H1 (cell line): ENCODE measurements at regions not wholly inside any gene's neighbourhood (a gene's known extent, or its start where the extent isn't known, plus 50 kb on each side); places are given as distances from the start of the nearest gene placed in this dataset.

Experiments
- CTCF ChIA-PET: fragments of 300-600 bp; sonication (Branson Sonifier 250); formaldehyde crosslinking; loops from one replicate; lab custom pipeline; 2021; ENCODE audit not compliant: partially characterized antibody; lab: Charles Lee
- POLR2A ChIA-PET: fragments of 300-600 bp; sonication (Branson Sonifier 250); formaldehyde crosslinking; loops from one replicate; lab custom pipeline; 2021; ENCODE audit warnings: inconsistent platforms; ENCODE audit not compliant: partially characterized antibody; lab: Charles Lee
- DNase-seq, 2 experiments: peaks; one replicate each; pipeline versions ENCODE4 v3.0.0 to v3.0.0-alpha.2; 2010 to 2022; ENCODE audit warnings: low spot score in 2 of 2, low read depth in 1 of 2, mixed read lengths in 1 of 2
- FAIRE-seq: peaks from 2 replicates; lab custom pipeline; 2011; peaks lifted over from hg19 to GRCh38; lab: Jason Lieb, UNC
- H2AFZ ChIP-seq: 2 replicates; pipeline ENCODE4 v1.8.1; 2012; ENCODE audit warnings: low read length, inconsistent platforms
- H2AK5ac ChIP-seq: 2 replicates; pipeline ENCODE4 v1.6.1; 2013; ENCODE audit warnings: low read depth, low read length
- H2BK120ac ChIP-seq: replicated peaks from 2 replicates; pipeline ENCODE3; 2013; ENCODE audit warnings: low read depth, low read length, inconsistent platforms
- H2BK12ac ChIP-seq: 2 replicates; pipeline ENCODE4 v1.6.1; 2013; ENCODE audit warnings: low read depth, low read length
- H2BK15ac ChIP-seq: 2 replicates; pipeline ENCODE4 v1.6.1; 2013; ENCODE audit warnings: low read length
- H2BK20ac ChIP-seq: 2 replicates; pipeline ENCODE4 v1.6.1; 2013; ENCODE audit warnings: low read length
- H2BK5ac ChIP-seq: 2 replicates; pipeline ENCODE4 v1.6.1; 2013; ENCODE audit warnings: low read depth, low read length
- H3K14ac ChIP-seq: 2 replicates; pipeline ENCODE4 v1.6.1; 2013; ENCODE audit warnings: inconsistent platforms; ENCODE audit not compliant: insufficient read length
- H3K18ac ChIP-seq: 2 replicates; pipeline ENCODE4 v1.6.1; 2013; ENCODE audit warnings: low read length; ENCODE audit errors: extremely low read depth
- H3K23ac ChIP-seq: 2 replicates; pipeline ENCODE4 v1.6.1; 2013; ENCODE audit warnings: inconsistent platforms; ENCODE audit not compliant: insufficient read length
- H3K23me2 ChIP-seq: 2 replicates; pipeline ENCODE4 v1.6.1; 2013; ENCODE audit warnings: low read depth, low read length
- H3K27ac ChIP-seq: 2 replicates; pipeline ENCODE4 v1.6.1; 2011; ENCODE audit warnings: low read depth, low read length, inconsistent platforms
- H3K27me3 ChIP-seq, 4 experiments: replicated peaks in 1 of 4; 1 replicate in 1 of 4; 2 replicates in 3 of 4; pipeline versions ENCODE4 v1.6.1 to v1.8.1; 2011 to 2013; ENCODE audit warnings: low read length in 3 of 4, mild to moderate bottlenecking in 3 of 4, inconsistent platforms in 2 of 4, mixed read lengths in 2 of 4, moderate library complexity in 1 of 4; ENCODE audit not compliant: control insufficient read depth in 3 of 4, insufficient read depth in 3 of 4; ENCODE audit errors: extremely low read depth in 1 of 4
- H3K36me3 ChIP-seq, 4 experiments: 2 replicates each; pipeline versions ENCODE4 v1.6.1 to v1.8.1; 2011 to 2013; ENCODE audit warnings: mild to moderate bottlenecking in 4 of 4, low read length in 3 of 4, moderate library complexity in 2 of 4, control low read depth in 1 of 4, inconsistent platforms in 1 of 4; ENCODE audit not compliant: insufficient read depth in 4 of 4, control insufficient read depth in 2 of 4
- H3K4ac ChIP-seq: replicated peaks from 2 replicates; pipeline ENCODE3; 2013; ENCODE audit warnings: low read length, low read depth, mixed read lengths, inconsistent platforms; ENCODE audit not compliant: insufficient read length
- H3K4me1 ChIP-seq, 4 experiments: replicated peaks in 1 of 4; 1 replicate in 1 of 4; 2 replicates in 3 of 4; pipeline versions ENCODE4 v1.6.1 to v1.8.1; 2011 to 2013; ENCODE audit warnings: low read length in 3 of 4, inconsistent platforms in 2 of 4, mixed read lengths in 1 of 4; ENCODE audit not compliant: insufficient read depth in 4 of 4, control insufficient read depth in 3 of 4
- H3K4me2 ChIP-seq, 2 experiments: 2 replicates each; pipeline versions ENCODE4 v1.6.1 to v1.8.1; 2011 to 2013; ENCODE audit warnings: low read depth in 2 of 2, low read length in 2 of 2, control low read depth in 1 of 2, inconsistent platforms in 1 of 2, mild to moderate bottlenecking in 1 of 2; ENCODE audit not compliant: insufficient read depth in 1 of 2
- H3K4me3 ChIP-seq, 4 experiments: fragments of 200-600, 300-600 bp in 1 of 4; sonication (generic), shearing (Covaris generic), sonication (Bioruptor Twin) in 1 of 4; 2 replicates each; pipeline versions ENCODE4 v1.5.1 to v1.8.1; 2011 to 2016; ENCODE audit warnings: low read length in 4 of 4, low read depth in 3 of 4, control low read depth in 2 of 4, inconsistent platforms in 2 of 4, mild to moderate bottlenecking in 2 of 4, mixed read lengths in 1 of 4, moderate library complexity in 1 of 4; ENCODE audit not compliant: insufficient read depth in 2 of 4; ENCODE audit errors: extremely low read depth in 1 of 4
- H3K56ac ChIP-seq: replicated peaks from 2 replicates; pipeline ENCODE3; 2013; ENCODE audit warnings: low read depth, mild to moderate bottlenecking, mixed read lengths, low read length, inconsistent platforms; ENCODE audit not compliant: insufficient read length
- H3K79me1 ChIP-seq: 2 replicates; pipeline ENCODE4 v1.6.1; 2013; ENCODE audit warnings: low read depth, low read length, control low read depth
- H3K79me2 ChIP-seq, 2 experiments: 2 replicates each; pipeline versions ENCODE4 v1.6.1 to v1.8.1; 2012 to 2013; ENCODE audit warnings: low read length in 2 of 2, mild to moderate bottlenecking in 2 of 2, inconsistent platforms in 1 of 2; ENCODE audit not compliant: insufficient read depth in 2 of 2, control insufficient read depth in 1 of 2
- H3K9ac ChIP-seq, 4 experiments: replicated peaks in 1 of 4; 1 replicate in 1 of 4; 2 replicates in 3 of 4; pipeline versions ENCODE4 v1.6.1 to v1.8.1; 2011 to 2013; ENCODE audit warnings: low read depth in 3 of 4, low read length in 3 of 4, control low read depth in 2 of 4, mild to moderate bottlenecking in 2 of 4, moderate library complexity in 2 of 4, inconsistent platforms in 1 of 4; ENCODE audit errors: extremely low read depth in 1 of 4
- H3K9me3 ChIP-seq, 2 experiments: 2 replicates each; pipeline versions ENCODE4 v1.6.1 to v1.8.1; 2012 to 2013; ENCODE audit warnings: mild to moderate bottlenecking in 2 of 2, moderate library complexity in 2 of 2, control low read depth in 1 of 2, inconsistent platforms in 1 of 2, low read depth in 1 of 2, low read length in 1 of 2, mixed read lengths in 1 of 2; ENCODE audit not compliant: insufficient read depth in 2 of 2
- H4K20me1 ChIP-seq, 2 experiments: replicated peaks in 1 of 2; 2 replicates each; pipeline versions ENCODE3 to v1.8.1; 2011 to 2013; ENCODE audit warnings: inconsistent platforms in 2 of 2, low read length in 2 of 2, mild to moderate bottlenecking in 1 of 2; ENCODE audit not compliant: insufficient read depth in 2 of 2, control insufficient read depth in 1 of 2
- H4K5ac ChIP-seq: 2 replicates; pipeline ENCODE4 v1.6.1; 2013; ENCODE audit warnings: low read length, low read depth, mixed read lengths, inconsistent platforms; ENCODE audit not compliant: insufficient read length
- H4K8ac ChIP-seq: 2 replicates; pipeline ENCODE4 v1.8.0; 2013; ENCODE audit warnings: mild to moderate bottlenecking, moderate library complexity, low read length, inconsistent platforms; ENCODE audit not compliant: insufficient read depth; ENCODE audit errors: extremely low read depth
- H4K91ac ChIP-seq: replicated peaks from 2 replicates; pipeline ENCODE3; 2013; ENCODE audit warnings: low read length, mixed read lengths, inconsistent platforms; ENCODE audit not compliant: insufficient read length
- PHF8 ChIP-seq: fragments of 200-600 bp; sonication (generic); conservative IDR thresholded peaks from 2 replicates; pipeline ENCODE4 v1.7.1; 2012; ENCODE audit warnings: low read depth, mild to moderate bottlenecking, inconsistent platforms, low read length, moderate library complexity
- WGBS, 2 experiments: shearing (Covaris generic) in 1 of 2; methylation state at CpG; one replicate each; pipeline versions ENCODE4 v1.1.6 to v1.1.7; 2013 to 2015; ENCODE audit warnings: low lambda C conversion rate in 2 of 2, mixed read lengths in 2 of 2, inconsistent platforms in 1 of 2, low coverage in 1 of 2, missing lambda C conversion rate in 1 of 2; ENCODE audit not compliant: insufficient replicate concordance in 2 of 2, insufficient coverage in 1 of 2, insufficient read length in 1 of 2; ENCODE audit errors: extremely low coverage in 1 of 2, missing lambda C conversion rate in 1 of 2; 5-methylcytosine and 5-hydroxymethylcytosine counted together
- TF ChIP-seq, protein P1 (sequence below): IDR thresholded peaks from 2 replicates; pipeline ENCODE4 v1.6.1; 2011; ENCODE audit warnings: low read depth, mild to moderate bottlenecking, low read length; ENCODE audit not compliant: insufficient read depth

DNA sequence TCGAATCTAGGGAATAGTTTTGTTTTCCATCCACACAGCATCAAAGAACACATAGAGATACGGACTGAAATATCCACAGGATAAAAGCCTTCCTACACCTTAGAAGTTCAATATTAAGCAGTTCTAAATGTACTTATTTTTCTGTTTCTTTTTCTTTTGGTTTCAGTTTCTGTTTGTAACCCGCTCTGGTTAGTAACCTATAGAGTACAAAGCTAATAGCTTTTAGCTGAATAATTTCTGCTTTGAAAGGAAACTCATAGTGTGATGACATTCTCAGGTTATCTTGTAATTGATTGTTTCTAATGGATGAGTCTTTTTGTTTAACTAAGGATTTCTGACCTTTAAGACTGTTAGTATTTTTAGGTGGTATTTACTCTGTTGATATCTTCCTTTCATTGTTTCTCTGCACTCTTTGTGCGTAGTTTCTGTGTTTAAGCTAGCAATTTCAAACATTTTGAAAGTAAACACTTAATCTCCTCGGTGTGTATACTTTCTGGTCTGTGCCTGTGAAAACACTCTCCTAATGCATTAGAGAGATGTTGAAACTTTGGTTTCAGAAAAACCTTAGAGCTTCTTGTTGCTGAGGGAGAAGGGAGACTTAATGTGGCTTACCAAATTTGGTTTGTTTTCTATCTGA is 385.5 kb downstream of the HDGFL1 start:
- Histone ChIP-seq H3K79me2 (no peaks in the 10 kb centered on the region), H2AK5ac (no peak overlapping the region), H3K4me3 (no peak overlapping the region), H2BK12ac (no peak overlapping the region), H3K56ac (no peak overlapping the region), H4K91ac (no peak overlapping the region), H3K4me1 (peaks cover 0 to 2% (median under 1%) of the 10 kb centered on the region in 4 experiments; a peak in 2 of 7 replicates), H3K4ac (no peak overlapping the region), H2BK15ac (no peak overlapping the region), H3K27me3 (no peaks in the 10 kb centered on the region)
- DNase-seq (no peak), FAIRE-seq (no peak)
- TF ChIP-seq, protein P1, sequence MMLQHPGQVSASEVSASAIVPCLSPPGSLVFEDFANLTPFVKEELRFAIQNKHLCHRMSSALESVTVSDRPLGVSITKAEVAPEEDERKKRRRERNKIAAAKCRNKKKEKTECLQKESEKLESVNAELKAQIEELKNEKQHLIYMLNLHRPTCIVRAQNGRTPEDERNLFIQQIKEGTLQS = no peak
- no peak for TF ChIP-seq PHF8
- TF ChIP-seq, all 59 proteins: peak for 0
- no peak overlapping the region for H3K18ac ChIP-seq
- H3K9me3 ChIP-seq = no peaks in the 10 kb centered on the region
- WGBS, 2 experiments = 71% methylated on average over 5 of the region's 5 CpGs; no CpG with 5 or more reads in 1 of the 2 experiments
- H4K20me1 ChIP-seq = no peaks in the 10 kb centered on the region
- H3K79me1 ChIP-seq = no peaks in the 10 kb centered on the region
- H2AFZ ChIP-seq = no peak overlapping the region
- no peak overlapping the region for H2BK5ac ChIP-seq
- H3K27ac ChIP-seq = no peak overlapping the region
- no peaks in the 10 kb centered on the region for H3K36me3 ChIP-seq
- H3K4me2 ChIP-seq = no peak overlapping the region
- H4K5ac ChIP-seq = no peak overlapping the region
- no peak overlapping the region for H4K8ac ChIP-seq
- ChIA-PET CTCF (interaction anchor here (0.6 kb wide), 1 partner anchor 115 kb away, joined by 4 read pairs; no protein-coding TSS in a partner anchor), POLR2A (no interaction called here)
- H3K23me2 ChIP-seq = no peaks in the 10 kb centered on the region
- H3K23ac ChIP-seq = no peak overlapping the region
- no peak overlapping the region for H3K14ac ChIP-seq
- H2BK20ac ChIP-seq = no peak overlapping the region
- H3K9ac ChIP-seq = no peak overlapping the region
- H2BK120ac ChIP-seq = no peak overlapping the region
